ENCODE measurements at regions not wholly inside any gene's neighbourhood (a gene's known extent, or its start where the extent isn't known, plus 50 kb on each side); places are given as distances from the start of the nearest gene placed in this dataset.

DNA sequence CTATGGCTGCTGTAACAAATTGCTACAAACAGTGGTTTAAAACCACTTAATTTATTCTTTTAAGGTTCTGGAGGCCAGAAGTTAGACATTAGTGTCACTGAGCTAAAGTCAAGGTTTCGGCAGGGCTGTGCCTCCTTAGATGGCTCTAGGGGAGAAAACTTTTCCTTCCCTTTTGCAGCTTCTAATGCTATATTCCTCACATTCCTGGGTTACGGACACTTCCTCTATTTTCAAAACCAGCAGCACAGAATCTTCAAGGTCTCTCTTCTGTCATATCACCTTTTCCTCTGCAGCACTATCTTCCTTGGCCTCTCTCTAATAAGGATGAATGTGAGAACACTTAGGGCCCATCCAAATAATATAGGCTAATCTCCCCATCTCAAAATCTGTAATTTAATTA, 87.0 kb downstream of the C11orf87 start (continued):
- TF ChIP-seq RFX5 (IDR thresholded peaks at IDR 0.05; ENCODE audit: low read length), result no peak
- TF ChIP-seq TAF1 (IDR thresholded peaks at IDR 0.05; ENCODE audit: borderline replicate concordance, low read depth, low read length), result no peak
- TF ChIP-seq, protein P1, sequence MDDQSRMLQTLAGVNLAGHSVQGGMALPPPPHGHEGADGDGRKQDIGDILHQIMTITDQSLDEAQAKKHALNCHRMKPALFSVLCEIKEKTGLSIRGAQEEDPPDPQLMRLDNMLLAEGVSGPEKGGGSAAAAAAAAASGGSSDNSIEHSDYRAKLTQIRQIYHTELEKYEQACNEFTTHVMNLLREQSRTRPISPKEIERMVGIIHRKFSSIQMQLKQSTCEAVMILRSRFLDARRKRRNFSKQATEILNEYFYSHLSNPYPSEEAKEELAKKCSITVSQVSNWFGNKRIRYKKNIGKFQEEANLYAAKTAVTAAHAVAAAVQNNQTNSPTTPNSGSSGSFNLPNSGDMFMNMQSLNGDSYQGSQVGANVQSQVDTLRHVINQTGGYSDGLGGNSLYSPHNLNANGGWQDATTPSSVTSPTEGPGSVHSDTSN (IDR thresholded peaks at IDR 0.05), result no peak
- no peak for TF ChIP-seq MXI1 (IDR thresholded peaks at IDR 0.05; ENCODE audit: low read depth, low read length)
- TF ChIP-seq TCF12 (IDR thresholded peaks at IDR 0.05), result no peak
- TF ChIP-seq, protein P2, sequence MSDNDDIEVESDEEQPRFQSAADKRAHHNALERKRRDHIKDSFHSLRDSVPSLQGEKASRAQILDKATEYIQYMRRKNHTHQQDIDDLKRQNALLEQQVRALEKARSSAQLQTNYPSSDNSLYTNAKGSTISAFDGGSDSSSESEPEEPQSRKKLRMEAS (IDR thresholded peaks at IDR 0.05; ENCODE audit: low read depth), result no peak
- TF ChIP-seq, protein P3, sequence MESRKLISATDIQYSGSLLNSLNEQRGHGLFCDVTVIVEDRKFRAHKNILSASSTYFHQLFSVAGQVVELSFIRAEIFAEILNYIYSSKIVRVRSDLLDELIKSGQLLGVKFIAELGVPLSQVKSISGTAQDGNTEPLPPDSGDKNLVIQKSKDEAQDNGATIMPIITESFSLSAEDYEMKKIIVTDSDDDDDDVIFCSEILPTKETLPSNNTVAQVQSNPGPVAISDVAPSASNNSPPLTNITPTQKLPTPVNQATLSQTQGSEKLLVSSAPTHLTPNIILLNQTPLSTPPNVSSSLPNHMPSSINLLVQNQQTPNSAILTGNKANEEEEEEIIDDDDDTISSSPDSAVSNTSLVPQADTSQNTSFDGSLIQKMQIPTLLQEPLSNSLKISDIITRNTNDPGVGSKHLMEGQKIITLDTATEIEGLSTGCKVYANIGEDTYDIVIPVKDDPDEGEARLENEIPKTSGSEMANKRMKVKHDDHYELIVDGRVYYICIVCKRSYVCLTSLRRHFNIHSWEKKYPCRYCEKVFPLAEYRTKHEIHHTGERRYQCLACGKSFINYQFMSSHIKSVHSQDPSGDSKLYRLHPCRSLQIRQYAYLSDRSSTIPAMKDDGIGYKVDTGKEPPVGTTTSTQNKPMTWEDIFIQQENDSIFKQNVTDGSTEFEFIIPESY (IDR thresholded peaks at IDR 0.05; ENCODE audit: borderline replicate concordance, low read depth), result no peak
- no peak for TF ChIP-seq TEAD4 (IDR thresholded peaks at IDR 0.05; ENCODE audit: borderline replicate concordance, insufficient read depth)

GRCh38 chr11:109510316-109510715, 88.3 kb downstream of the C11orf87 start:
- no peak overlapping the region for H3K9ac ChIP-seq
- H3K27ac ChIP-seq (ENCODE audit: low read depth in 2 of 2, low read length in 1 of 2), result no peak overlapping the region
- H4K20me1 ChIP-seq (ENCODE audit: insufficient read depth), result no peaks in the 10 kb centered on the region
- DNase-seq, result no peak
- no peak overlapping the region for H3K4me2 ChIP-seq
- ChIA-PET CTCF (no interaction called here), POLR2A (no interaction called here)
- H3K27me3 ChIP-seq (ENCODE audit: insufficient read depth), result no peaks in the 10 kb centered on the region
- H3K79me2 ChIP-seq (ENCODE audit: insufficient read depth), result no peaks in the 10 kb centered on the region
- H3K9me2 ChIP-seq, result no peaks in the 10 kb centered on the region
- no peak for TF ChIP-seq NFIC (IDR thresholded peaks at IDR 0.05; ENCODE audit: borderline replicate concordance)
- no peak for TF ChIP-seq GATA2 (CRISPR knock-in tag; IDR thresholded peaks at IDR 0.05)
- TF ChIP-seq RFX5 (IDR thresholded peaks at IDR 0.05; ENCODE audit: low read length), result no peak
- TF ChIP-seq SMC3 (IDR thresholded peaks at IDR 0.05; ENCODE audit: low read depth, low read length), result no peak
- TF ChIP-seq MEF2A (IDR thresholded peaks at IDR 0.05; ENCODE audit: borderline replicate concordance, low read depth), result no peak
- TF ChIP-seq NRF1 (IDR thresholded peaks at IDR 0.05; ENCODE audit: low read depth, low read length), result no peak
- H3K4me1 ChIP-seq (ENCODE audit: control insufficient read depth in 1 of 2, insufficient read depth in 2 of 2, low read depth in 1 of 2, low read length in 1 of 2), result peaks cover 0 to 10% of the 10 kb centered on the region in 2 experiments; a peak in 2 of 4 replicates
- WGBS (ENCODE audit: low lambda C conversion rate), result 30% methylated on average over 1 of the region's 1 CpG
- H2AFZ ChIP-seq (ENCODE audit: low read depth), result no peak overlapping the region
- H3K36me3 ChIP-seq (replicated peaks in 1 of 2; ENCODE audit: control insufficient read depth in 1 of 2, insufficient read depth in 2 of 2, low read length in 1 of 2), result no peaks in the 10 kb centered on the region
- no peaks in the 10 kb centered on the region for H3K9me3 ChIP-seq
- H3F3A ChIP-seq (replicated peaks; ENCODE audit: insufficient read depth), result no peaks in the 10 kb centered on the region
- H3K4me3 ChIP-seq (ENCODE audit: low read depth in 2 of 2, low read length in 1 of 2), result no peak overlapping the region

GRCh38 chr11:109511598-109511997, 89.6 kb downstream of the C11orf87 start:
- no peak overlapping the region for H3K4me2 ChIP-seq
- H2AFZ ChIP-seq (ENCODE audit: low read depth), result no peak overlapping the region
- no peaks in the 10 kb centered on the region for H3K9me2 ChIP-seq
- H3K27ac ChIP-seq (ENCODE audit: low read depth in 2 of 2, low read length in 1 of 2), result no peak overlapping the region
- H3K9me3 ChIP-seq, result no peaks in the 10 kb centered on the region
- H3K4me3 ChIP-seq (ENCODE audit: low read depth in 2 of 2, low read length in 1 of 2), result no peak overlapping the region
- ChIA-PET POLR2A (no interaction called here), CTCF (interaction anchor here (0.6 kb wide), 1 partner anchor 29 kb away, joined by 3 read pairs; no protein-coding TSS in a partner anchor)
- no peaks in the 10 kb centered on the region for H3F3A ChIP-seq (replicated peaks; ENCODE audit: insufficient read depth)
- H3K4me1 ChIP-seq (ENCODE audit: control insufficient read depth in 1 of 2, insufficient read depth in 2 of 2, low read depth in 1 of 2, low read length in 1 of 2), result peaks cover 0 to 10% of the 10 kb centered on the region in 2 experiments; a peak in 2 of 4 replicates
- no peak for DNase-seq
- H3K79me2 ChIP-seq (ENCODE audit: insufficient read depth), result no peaks in the 10 kb centered on the region
- H3K27me3 ChIP-seq (ENCODE audit: insufficient read depth), result no peaks in the 10 kb centered on the region
- H4K20me1 ChIP-seq (ENCODE audit: insufficient read depth), result no peaks in the 10 kb centered on the region
- no peak overlapping the region for H3K9ac ChIP-seq
- no peaks in the 10 kb centered on the region for H3K36me3 ChIP-seq (replicated peaks in 1 of 2; ENCODE audit: control insufficient read depth in 1 of 2, insufficient read depth in 2 of 2, low read length in 1 of 2)
- no peak for TF ChIP-seq USF2 (IDR thresholded peaks at IDR 0.05; ENCODE audit: borderline replicate concordance, low read depth, low read length)
- TF ChIP-seq FOXM1 (IDR thresholded peaks at IDR 0.05; ENCODE audit: low read depth), result no peak
- TF ChIP-seq EP300 (IDR thresholded peaks at IDR 0.05; ENCODE audit: borderline replicate concordance in 1 of 2, low read depth in 1 of 2, low read length in 1 of 2), result no peak
- no peak for TF ChIP-seq CHD2 (IDR thresholded peaks at IDR 0.05; ENCODE audit: low read length, partially characterized antibody)
- TF ChIP-seq SMC3 (IDR thresholded peaks at IDR 0.05; ENCODE audit: low read depth, low read length), result no peak
- no peak for TF ChIP-seq ELF1 (IDR thresholded peaks at IDR 0.05)
- no peak for TF ChIP-seq NRF1 (IDR thresholded peaks at IDR 0.05; ENCODE audit: low read depth, low read length)
- TF ChIP-seq GATA2 (CRISPR knock-in tag; IDR thresholded peaks at IDR 0.05), result no peak
- no peak for TF ChIP-seq USF1 (IDR thresholded peaks at IDR 0.05; ENCODE audit: borderline replicate concordance, low read depth)
- no peak for TF ChIP-seq SIN3A (IDR thresholded peaks at IDR 0.05; ENCODE audit: borderline replicate concordance, low read depth, low read length)
- no peak for TF ChIP-seq RXRA (IDR thresholded peaks at IDR 0.05; ENCODE audit: borderline replicate concordance, low read depth)

Data from SK-N-SH (cell line).